ENCODE measurements at regions not wholly inside any gene's neighbourhood (a gene's known extent, or its start where the extent isn't known, plus 50 kb on each side); places are given as distances from the start of the nearest gene placed in this dataset.

- TF ChIP-seq CTCF (IDR thresholded peaks at IDR 0.05) (no peak), REST (IDR thresholded peaks at IDR 0.05; ENCODE audit: insufficient read depth in 1 of 2, low read depth in 2 of 2, low read length in 1 of 2) (no peak)
These were observed 1344.0 kb downstream of the FSTL5 start for GRCh38 chr4:160819791-160820190.

All from Panc1 (cell line).